MCF 10A (cell line): ENCODE measurements at regions not wholly inside any gene's neighbourhood (a gene's known extent, or its start where the extent isn't known, plus 50 kb on each side); places are given as distances from the start of the nearest gene placed in this dataset.

Experiments used
- BruUV-seq: library from RNA; stranded (reverse); fragments of 400-500 nt; replicated peaks from 2 replicates; lab custom pipeline; 2021; lab: Mats Ljungman, UMichigan
- CTCF ChIA-PET: fragments of 300-600 bp; sonication (Branson Sonifier 250); formaldehyde crosslinking; extraction: SDS; loops from one replicate; lab custom pipeline; 2021; ENCODE audit warnings: antibody characterized with exemption, inconsistent platforms; lab: Yijun Ruan, JAX
- POLR2A ChIA-PET: fragments of 300-600, 350-650 bp; sonication (Branson Sonifier 250); formaldehyde crosslinking; extraction: SDS; loops from one replicate; lab custom pipeline; 2020; ENCODE audit warnings: antibody characterized with exemption, inconsistent platforms; lab: Yijun Ruan, JAX
- DNase-seq: peaks from one replicate; pipeline ENCODE4 v3.0.0-alpha.2; 2018; ENCODE audit not compliant: unreplicated experiment
- H3K27ac Mint-ChIP-seq: one replicate; pipeline ENCODE4 v1.8.0; 2022; ENCODE audit warnings: mild to moderate bottlenecking, low read depth, mixed read lengths; ENCODE audit not compliant: unreplicated experiment
- H3K27me3 Mint-ChIP-seq: one replicate; pipeline ENCODE4 v1.8.0; 2022; ENCODE audit warnings: mixed read lengths; ENCODE audit not compliant: insufficient read depth, unreplicated experiment
- H3K36me3 Mint-ChIP-seq: one replicate; pipeline ENCODE4 v1.8.0; 2022; ENCODE audit warnings: mild to moderate bottlenecking, moderate library complexity, mixed read lengths; ENCODE audit not compliant: insufficient read depth, unreplicated experiment
- H3K4me1 Mint-ChIP-seq: one replicate; pipeline ENCODE4 v1.8.0; 2022; ENCODE audit warnings: mixed read lengths; ENCODE audit not compliant: insufficient read depth, unreplicated experiment
- H3K4me3 Mint-ChIP-seq: one replicate; pipeline ENCODE4 v1.8.0; 2022; ENCODE audit warnings: mild to moderate bottlenecking, moderate library complexity, mixed read lengths; ENCODE audit not compliant: unreplicated experiment
- H3K9me3 Mint-ChIP-seq: one replicate; pipeline ENCODE4 v1.8.0; 2022; ENCODE audit warnings: mixed read lengths; ENCODE audit not compliant: unreplicated experiment
- CTCF ChIP-seq: fragments of 200-600 bp; IDR thresholded peaks from one replicate; pipeline ENCODE4 v1.8.0; 2022; ENCODE audit warnings: antibody characterized with exemption, mild to moderate bottlenecking; ENCODE audit not compliant: unreplicated experiment
- intact Hi-C: fragments of 100-400 bp; cut with micrococcal nuclease; formaldehyde crosslinking; loops from 2 replicates; pipeline ENCODE4 v1.14.1; 2022

DNA sequence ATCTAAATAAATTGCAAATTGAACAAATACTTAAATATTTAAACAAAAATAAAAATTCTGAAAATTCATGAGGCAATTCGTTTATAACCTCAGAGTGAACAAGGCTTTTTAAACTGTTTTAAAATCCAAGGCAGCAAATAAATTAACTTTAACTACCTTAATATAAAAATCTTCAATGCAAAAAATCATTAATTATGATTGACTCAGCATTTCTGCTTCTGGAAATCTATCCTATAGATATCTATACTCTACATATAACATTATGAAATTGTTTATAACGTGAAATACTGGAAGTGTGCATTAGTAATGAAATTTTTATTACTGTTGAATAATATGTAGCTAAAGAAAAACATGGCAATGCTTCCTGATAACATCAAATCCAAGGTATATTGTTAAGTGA, 92.4 kb downstream of the ADAMTS1 start:
- CTCF ChIA-PET = interaction anchor here (0.6 to 0.7 kb wide), 4 partner anchors 16 to 1009 kb away, joined by 3 to 5 read pairs (median 3); no protein-coding TSS in a partner anchor
- Mint-ChIP-seq H3K4me3 (no peak overlapping the region), H3K4me1 (peaks cover 3% of the 10 kb centered on the region), H3K27ac (no peak overlapping the region), H3K9me3 (no peaks in the 10 kb centered on the region), H3K27me3 (no peaks in the 10 kb centered on the region), H3K36me3 (no peaks in the 10 kb centered on the region)
- DNase-seq = no peak
- intact Hi-C loops = no loop called here
- no peak for TF ChIP-seq CTCF
- POLR2A ChIA-PET = interaction anchor here (0.5 to 0.8 kb wide), 4 partner anchors 9 to 806 kb away, joined by 3 to 4 read pairs (median 4); no protein-coding TSS in a partner anchor
- BruUV-seq = no TSS peak

DNA sequence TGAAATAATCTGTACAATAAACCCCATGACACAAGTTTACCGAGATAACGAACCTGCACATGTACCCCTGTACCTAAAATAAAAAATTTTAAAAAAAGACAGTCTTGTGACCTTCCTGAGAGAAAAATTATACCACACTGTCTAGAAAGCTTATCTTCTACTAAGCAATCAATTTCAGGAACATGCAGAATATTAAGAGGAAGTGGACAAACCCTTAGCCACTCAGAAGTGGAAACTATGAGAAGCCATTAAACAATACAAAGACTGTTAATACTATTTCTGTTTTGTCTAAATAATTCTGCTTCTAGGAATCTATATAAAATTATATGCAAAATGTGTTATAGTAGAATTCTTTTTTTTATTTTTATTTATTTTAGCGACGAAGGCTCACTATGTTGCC, 93.9 kb downstream of the ADAMTS1 start:
- peaks cover 3% of the 10 kb centered on the region for H3K4me1 Mint-ChIP-seq
- CTCF ChIA-PET = interaction anchor here (0.6 kb wide), 1 partner anchor 1857 kb away, joined by 3 read pairs; no protein-coding TSS in a partner anchor
- intact Hi-C loops = no loop called here
- POLR2A ChIA-PET = no interaction called here
- no peak overlapping the region for H3K27ac Mint-ChIP-seq
- H3K36me3 Mint-ChIP-seq = no peaks in the 10 kb centered on the region
- no TSS peak for BruUV-seq
- H3K9me3 Mint-ChIP-seq = no peaks in the 10 kb centered on the region
- H3K27me3 Mint-ChIP-seq = no peaks in the 10 kb centered on the region
- no peak for DNase-seq
- H3K4me3 Mint-ChIP-seq = no peak overlapping the region
- TF ChIP-seq CTCF = no peak

GRCh38 chr21:26748066-26748465, 97.1 kb downstream of the ADAMTS1 start:
- ChIA-PET CTCF (interaction anchor here (0.6 kb wide), 2 partner anchors 11 to 966 kb away, joined by 3 to 4 read pairs; no protein-coding TSS in a partner anchor), POLR2A (no interaction called here)
- no TSS peak for BruUV-seq
- intact Hi-C loops = no loop called here
- Mint-ChIP-seq H3K36me3 (no peaks in the 10 kb centered on the region), H3K4me1 (no peaks in the 10 kb centered on the region), H3K27ac (no peak overlapping the region), H3K4me3 (no peak overlapping the region), H3K9me3 (no peaks in the 10 kb centered on the region), H3K27me3 (no peaks in the 10 kb centered on the region)
- TF ChIP-seq CTCF = no peak
- no peak for DNase-seq

GRCh38 chr21:26747216-26747615, 98.0 kb downstream of the ADAMTS1 start:
- DNase-seq = no peak
- ChIA-PET CTCF (interaction anchor here (1.3 kb wide), 1 partner anchor 1998 kb away, joined by 3 read pairs; no protein-coding TSS in a partner anchor), POLR2A (no interaction called here)
- H3K27me3 Mint-ChIP-seq = no peaks in the 10 kb centered on the region
- no peaks in the 10 kb centered on the region for H3K9me3 Mint-ChIP-seq
- H3K4me1 Mint-ChIP-seq = no peaks in the 10 kb centered on the region
- H3K27ac Mint-ChIP-seq = no peak overlapping the region
- H3K36me3 Mint-ChIP-seq = no peaks in the 10 kb centered on the region
- H3K4me3 Mint-ChIP-seq = no peak overlapping the region
- intact Hi-C loops = no loop called here
- BruUV-seq = no TSS peak
- no peak for TF ChIP-seq CTCF
